WTC11 (cell line): ENCODE measurements at regions not wholly inside any gene's neighbourhood (a gene's known extent, or its start where the extent isn't known, plus 50 kb on each side); places are given as distances from the start of the nearest gene placed in this dataset.

ENCODE experiments used
- ATAC-seq: fragments of 200-7000 bp; cut with Tn5 transposase; 2 replicates; pipeline ENCODE4 v1.10.0; 2021; ENCODE audit warnings: mild to moderate bottlenecking, moderate library complexity
- CTCF ChIA-PET: fragments of 300-600 bp; sonication (Branson Sonifier 250); formaldehyde crosslinking; loops from one replicate; lab custom pipeline; 2021; ENCODE audit warnings: antibody characterized with exemption; lab: Charles Lee
- POLR2A ChIA-PET: fragments of 350-600 bp; sonication (Branson Sonifier 250); formaldehyde crosslinking; loops from one replicate; lab custom pipeline; 2021; ENCODE audit warnings: antibody characterized with exemption; lab: Charles Lee
- DNase-seq: peaks from one replicate; pipeline ENCODE4 v3.0.0; 2021; ENCODE audit warnings: low spot score
- H3K27ac Mint-ChIP-seq: 2 replicates; pipeline ENCODE4 v1.8.0; 2021; ENCODE audit warnings: mixed read lengths
- H3K27me3 Mint-ChIP-seq: 2 replicates; pipeline ENCODE4 v1.8.0; 2021; ENCODE audit warnings: low read depth, mild to moderate bottlenecking, moderate library complexity, mixed read lengths
- H3K36me3 Mint-ChIP-seq: 2 replicates; pipeline ENCODE4 v1.8.0; 2021; ENCODE audit warnings: mixed read lengths
- H3K4me1 Mint-ChIP-seq: 2 replicates; pipeline ENCODE4 v1.8.0; 2022; ENCODE audit warnings: mixed read lengths
- H3K4me3 Mint-ChIP-seq: 2 replicates; pipeline ENCODE4 v1.8.0; 2021; ENCODE audit warnings: mild to moderate bottlenecking, moderate library complexity, mixed read lengths
- H3K9me3 Mint-ChIP-seq: 2 replicates; pipeline ENCODE4 v1.8.0; 2021; ENCODE audit warnings: mixed read lengths
- CBFB ChIP-seq: sonication (generic); formaldehyde crosslinking; IDR thresholded peaks from 2 replicates; pipeline ENCODE4 v1.8.1; 2022; ENCODE audit warnings: mild to moderate bottlenecking, low read depth, missing genetic modification reagents
- ELF4 ChIP-seq: sonication (generic); formaldehyde crosslinking; IDR thresholded peaks from 2 replicates; pipeline ENCODE4 v1.8.1; 2022; ENCODE audit warnings: low read depth, mild to moderate bottlenecking, moderate library complexity, missing genetic modification reagents
- FOXJ3 ChIP-seq: sonication (generic); formaldehyde crosslinking; IDR thresholded peaks from 2 replicates; pipeline ENCODE4 v1.9.0; 2021; ENCODE audit warnings: missing genetic modification reagents, mild to moderate bottlenecking, borderline replicate concordance
- FOXK1 ChIP-seq: sonication (generic); formaldehyde crosslinking; IDR thresholded peaks from 2 replicates; pipeline ENCODE4 v1.8.0; 2022; ENCODE audit warnings: mild to moderate bottlenecking, moderate library complexity, missing genetic modification reagents
- HMGXB4 ChIP-seq: sonication (generic); formaldehyde crosslinking; IDR thresholded peaks from 2 replicates; pipeline ENCODE4 v1.8.1; 2023; ENCODE audit warnings: mild to moderate bottlenecking, moderate library complexity, missing genetic modification reagents
- JAZF1 ChIP-seq: fragments of 250-450 bp; sonication (Bioruptor Pico); IDR thresholded peaks from 2 replicates; pipeline ENCODE4 v1.9.0; 2021; ENCODE audit warnings: moderate library complexity, mild to moderate bottlenecking, inconsistent platforms
- KAT7 ChIP-seq: sonication (generic); formaldehyde crosslinking; IDR thresholded peaks from 2 replicates; pipeline ENCODE4 v1.8.1; 2023; ENCODE audit warnings: missing genetic modification reagents, mild to moderate bottlenecking, borderline replicate concordance
- MAX ChIP-seq: sonication (generic); formaldehyde crosslinking; IDR thresholded peaks from 2 replicates; pipeline ENCODE4 v1.8.0; 2022; ENCODE audit warnings: mild to moderate bottlenecking, missing genetic modification reagents
- NFE2L1 ChIP-seq: sonication (generic); formaldehyde crosslinking; IDR thresholded peaks from 2 replicates; pipeline ENCODE4 v1.8.1; 2023; ENCODE audit warnings: missing genetic modification reagents
- NR1H2 ChIP-seq: sonication (generic); formaldehyde crosslinking; IDR thresholded peaks from 2 replicates; pipeline ENCODE4 v1.9.0; 2021; ENCODE audit warnings: mild to moderate bottlenecking, moderate library complexity, missing genetic modification reagents
- PRDM15 ChIP-seq: sonication (generic); formaldehyde crosslinking; IDR thresholded peaks from 2 replicates; pipeline ENCODE4 v1.8.0; 2022; ENCODE audit warnings: missing genetic modification reagents
- SMAD3 ChIP-seq: sonication (generic); formaldehyde crosslinking; IDR thresholded peaks from 2 replicates; pipeline ENCODE4 v1.8.0; 2022; ENCODE audit warnings: missing genetic modification reagents, mild to moderate bottlenecking, borderline replicate concordance
- SP1 ChIP-seq: sonication (generic); formaldehyde crosslinking; conservative IDR thresholded peaks from 2 replicates; pipeline ENCODE4 v1.8.1; 2022; ENCODE audit warnings: missing genetic modification reagents
- ZNF232 ChIP-seq: sonication (generic); formaldehyde crosslinking; IDR thresholded peaks from 2 replicates; pipeline ENCODE4 v1.8.0; 2022; ENCODE audit warnings: mild to moderate bottlenecking, missing genetic modification reagents
- ZNF423 ChIP-seq: fragments of 250-450 bp; sonication (Bioruptor Pico); IDR thresholded peaks from 2 replicates; pipeline ENCODE4 v2.1.2; 2022; ENCODE audit warnings: mild to moderate bottlenecking, moderate library complexity
- TF ChIP-seq, protein P1 (sequence below): sonication (generic); formaldehyde crosslinking; IDR thresholded peaks from 2 replicates; pipeline ENCODE4 v1.8.0; 2023; ENCODE audit warnings: mild to moderate bottlenecking, missing genetic modification reagents
- TF ChIP-seq, protein P2 (sequence below): fragments of 250-450 bp; sonication (Bioruptor Pico); conservative IDR thresholded peaks from 2 replicates; pipeline ENCODE4 v1.9.0; 2021; ENCODE audit warnings: mild to moderate bottlenecking
- TF ChIP-seq, protein P3 (sequence below): fragments of 250-450 bp; sonication (Bioruptor Pico); IDR thresholded peaks from 2 replicates; pipeline ENCODE4 v2.1.2; 2022; ENCODE audit warnings: mild to moderate bottlenecking, moderate library complexity
- TF ChIP-seq, protein P4 (sequence below): fragments of 250-450 bp; sonication (Bioruptor Pico); IDR thresholded peaks from 2 replicates; pipeline ENCODE4 v1.8.0; 2021; ENCODE audit warnings: mild to moderate bottlenecking

GRCh38 chr13:72296246-72296645 is 429.2 kb upstream of the DACH1 start (continued):
- TF ChIP-seq, protein P1, sequence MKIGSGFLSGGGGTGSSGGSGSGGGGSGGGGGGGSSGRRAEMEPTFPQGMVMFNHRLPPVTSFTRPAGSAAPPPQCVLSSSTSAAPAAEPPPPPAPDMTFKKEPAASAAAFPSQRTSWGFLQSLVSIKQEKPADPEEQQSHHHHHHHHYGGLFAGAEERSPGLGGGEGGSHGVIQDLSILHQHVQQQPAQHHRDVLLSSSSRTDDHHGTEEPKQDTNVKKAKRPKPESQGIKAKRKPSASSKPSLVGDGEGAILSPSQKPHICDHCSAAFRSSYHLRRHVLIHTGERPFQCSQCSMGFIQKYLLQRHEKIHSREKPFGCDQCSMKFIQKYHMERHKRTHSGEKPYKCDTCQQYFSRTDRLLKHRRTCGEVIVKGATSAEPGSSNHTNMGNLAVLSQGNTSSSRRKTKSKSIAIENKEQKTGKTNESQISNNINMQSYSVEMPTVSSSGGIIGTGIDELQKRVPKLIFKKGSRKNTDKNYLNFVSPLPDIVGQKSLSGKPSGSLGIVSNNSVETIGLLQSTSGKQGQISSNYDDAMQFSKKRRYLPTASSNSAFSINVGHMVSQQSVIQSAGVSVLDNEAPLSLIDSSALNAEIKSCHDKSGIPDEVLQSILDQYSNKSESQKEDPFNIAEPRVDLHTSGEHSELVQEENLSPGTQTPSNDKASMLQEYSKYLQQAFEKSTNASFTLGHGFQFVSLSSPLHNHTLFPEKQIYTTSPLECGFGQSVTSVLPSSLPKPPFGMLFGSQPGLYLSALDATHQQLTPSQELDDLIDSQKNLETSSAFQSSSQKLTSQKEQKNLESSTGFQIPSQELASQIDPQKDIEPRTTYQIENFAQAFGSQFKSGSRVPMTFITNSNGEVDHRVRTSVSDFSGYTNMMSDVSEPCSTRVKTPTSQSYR (CRISPR knock-in tag) = no peak
- TF ChIP-seq PRDM15 (CRISPR knock-in tag) (no peak), FOXK1 (CRISPR knock-in tag) (no peak), FOXJ3 (CRISPR knock-in tag) (no peak), MAX (CRISPR knock-in tag) (no peak)

GRCh38 chr13:72295153-72295552 is 428.1 kb upstream of the DACH1 start:
- Mint-ChIP-seq H3K4me1 (peaks cover 43% of the 10 kb centered on the region), H3K27ac (peak overlapping the region; percentile 50; the same call in 1 of the 2 replicates), H3K9me3 (peaks cover 12% of the 10 kb centered on the region), H3K36me3 (peaks cover 10% of the 10 kb centered on the region), H3K4me3 (no peak overlapping the region), H3K27me3 (no peaks in the 10 kb centered on the region)
- TF ChIP-seq, protein P2, sequence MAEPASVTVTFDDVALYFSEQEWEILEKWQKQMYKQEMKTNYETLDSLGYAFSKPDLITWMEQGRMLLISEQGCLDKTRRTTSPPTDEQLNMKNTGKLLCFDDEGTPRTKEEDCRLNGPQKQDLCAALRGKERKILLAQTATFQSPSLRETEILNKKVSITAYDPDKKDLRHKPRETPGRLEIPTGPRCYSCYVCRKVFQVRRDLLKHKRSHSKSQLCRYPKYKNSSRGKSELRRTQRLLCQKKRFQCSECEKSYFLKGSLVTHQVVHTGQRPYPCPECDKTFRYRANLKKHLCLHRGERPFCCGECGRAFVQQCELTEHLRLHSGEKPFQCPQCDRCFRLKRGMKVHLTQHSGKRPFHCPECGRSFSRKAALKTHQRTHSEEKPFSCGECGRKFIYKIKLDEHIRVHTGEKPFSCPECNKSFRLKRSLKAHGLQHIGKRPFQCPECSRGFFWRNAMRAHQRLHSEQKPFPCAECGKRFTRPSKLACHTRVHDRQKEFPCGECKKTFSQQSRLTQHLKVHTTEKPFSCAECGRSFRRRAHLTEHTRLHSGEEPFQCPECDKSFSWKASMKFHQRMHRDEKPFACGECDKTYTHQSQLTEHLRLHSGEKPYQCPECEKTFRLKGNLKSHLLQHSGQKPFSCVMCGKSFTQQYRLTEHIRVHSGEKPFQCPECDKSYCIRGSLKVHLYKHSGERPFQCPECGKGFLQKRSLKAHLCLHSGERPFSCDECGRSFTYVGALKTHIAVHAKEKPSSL (CRISPR knock-in tag) = no peak
- TF ChIP-seq SP1 (CRISPR knock-in tag) = no peak
- CTCF ChIA-PET = no interaction called here
- no peak for ATAC-seq
- DNase-seq = no peak
- POLR2A ChIA-PET = no interaction called here

DNA sequence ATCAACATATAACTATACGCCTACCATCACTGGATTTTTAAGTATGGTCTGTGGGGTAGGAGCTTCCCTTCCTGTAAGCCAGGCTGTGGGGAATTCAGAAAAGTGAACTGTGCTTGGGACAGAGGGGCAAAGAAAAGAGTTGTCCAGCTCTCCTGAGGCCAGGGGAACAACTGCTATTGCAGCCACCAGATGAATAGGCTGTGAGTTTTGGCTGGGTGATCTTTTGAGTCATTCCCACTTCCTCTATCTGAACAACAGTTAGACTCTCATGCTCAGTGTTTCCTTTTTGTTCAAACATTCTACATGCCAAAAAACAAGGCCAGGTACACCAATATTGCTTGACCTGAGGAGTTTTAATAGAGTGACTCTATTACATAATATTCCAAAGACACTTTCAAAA is 426.2 kb upstream of the DACH1 start:
- DNase-seq (no peak), ATAC-seq (no peak)
- H3K4me1 Mint-ChIP-seq = peaks cover 35% of the 10 kb centered on the region
- H3K4me3 Mint-ChIP-seq = no peak overlapping the region
- peaks cover 15% of the 10 kb centered on the region for H3K36me3 Mint-ChIP-seq
- no peak overlapping the region for H3K27ac Mint-ChIP-seq
- no peaks in the 10 kb centered on the region for H3K27me3 Mint-ChIP-seq
- ChIA-PET CTCF (no interaction called here), POLR2A (no interaction called here)
- H3K9me3 Mint-ChIP-seq = peaks cover 18% of the 10 kb centered on the region
- TF ChIP-seq, protein P3, sequence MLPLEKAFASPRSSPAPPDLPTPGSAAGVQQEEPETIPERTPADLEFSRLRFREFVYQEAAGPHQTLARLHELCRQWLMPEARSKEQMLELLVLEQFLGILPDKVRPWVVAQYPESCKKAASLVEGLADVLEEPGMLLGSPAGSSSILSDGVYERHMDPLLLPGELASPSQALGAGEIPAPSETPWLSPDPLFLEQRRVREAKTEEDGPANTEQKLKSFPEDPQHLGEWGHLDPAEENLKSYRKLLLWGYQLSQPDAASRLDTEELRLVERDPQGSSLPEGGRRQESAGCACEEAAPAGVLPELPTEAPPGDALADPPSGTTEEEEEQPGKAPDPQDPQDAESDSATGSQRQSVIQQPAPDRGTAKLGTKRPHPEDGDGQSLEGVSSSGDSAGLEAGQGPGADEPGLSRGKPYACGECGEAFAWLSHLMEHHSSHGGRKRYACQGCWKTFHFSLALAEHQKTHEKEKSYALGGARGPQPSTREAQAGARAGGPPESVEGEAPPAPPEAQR (CRISPR knock-in tag) = no peak
- TF ChIP-seq ELF4 (no peak), SMAD3 (no peak), ZNF232 (CRISPR knock-in tag) (no peak), NFE2L1 (CRISPR knock-in tag) (no peak), CBFB (no peak), JAZF1 (no peak), ZNF423 (CRISPR knock-in tag) (no peak), HMGXB4 (no peak), KAT7 (no peak), NR1H2 (CRISPR knock-in tag) (no peak)
- TF ChIP-seq, protein P4, sequence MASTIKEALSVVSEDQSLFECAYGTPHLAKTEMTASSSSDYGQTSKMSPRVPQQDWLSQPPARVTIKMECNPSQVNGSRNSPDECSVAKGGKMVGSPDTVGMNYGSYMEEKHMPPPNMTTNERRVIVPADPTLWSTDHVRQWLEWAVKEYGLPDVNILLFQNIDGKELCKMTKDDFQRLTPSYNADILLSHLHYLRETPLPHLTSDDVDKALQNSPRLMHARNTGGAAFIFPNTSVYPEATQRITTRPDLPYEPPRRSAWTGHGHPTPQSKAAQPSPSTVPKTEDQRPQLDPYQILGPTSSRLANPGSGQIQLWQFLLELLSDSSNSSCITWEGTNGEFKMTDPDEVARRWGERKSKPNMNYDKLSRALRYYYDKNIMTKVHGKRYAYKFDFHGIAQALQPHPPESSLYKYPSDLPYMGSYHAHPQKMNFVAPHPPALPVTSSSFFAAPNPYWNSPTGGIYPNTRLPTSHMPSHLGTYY (CRISPR knock-in tag) = no peak
